ENCODE measurements at regions not wholly inside any gene's neighbourhood (a gene's known extent, or its start where the extent isn't known, plus 50 kb on each side); places are given as distances from the start of the nearest gene placed in this dataset.

DNA sequence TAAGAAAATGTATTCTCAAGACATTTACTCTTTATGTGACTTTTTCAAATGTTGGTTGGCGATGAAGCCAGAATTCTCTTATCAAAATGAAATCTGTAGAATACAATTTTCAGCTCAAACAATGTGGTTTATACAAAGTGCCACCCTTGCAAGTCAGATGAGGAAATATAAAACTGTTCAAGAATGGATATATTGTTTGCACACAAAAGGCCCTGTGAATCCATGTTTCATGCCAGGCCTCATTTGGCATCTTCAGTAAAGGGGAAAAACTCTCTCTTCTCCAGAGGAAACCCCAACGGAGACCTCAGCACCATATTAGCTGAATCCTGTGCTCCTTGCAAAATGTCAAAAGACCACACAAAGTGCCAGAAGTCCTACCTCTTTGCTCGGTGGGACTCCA lies 310.4 kb downstream of the RRAGC start:
- H3K4me3 ChIP-seq (ENCODE audit: low read depth, low read length), result no peak overlapping the region
- DNase-seq (ENCODE audit: low read depth), result no peak
- TF ChIP-seq, protein P1, sequence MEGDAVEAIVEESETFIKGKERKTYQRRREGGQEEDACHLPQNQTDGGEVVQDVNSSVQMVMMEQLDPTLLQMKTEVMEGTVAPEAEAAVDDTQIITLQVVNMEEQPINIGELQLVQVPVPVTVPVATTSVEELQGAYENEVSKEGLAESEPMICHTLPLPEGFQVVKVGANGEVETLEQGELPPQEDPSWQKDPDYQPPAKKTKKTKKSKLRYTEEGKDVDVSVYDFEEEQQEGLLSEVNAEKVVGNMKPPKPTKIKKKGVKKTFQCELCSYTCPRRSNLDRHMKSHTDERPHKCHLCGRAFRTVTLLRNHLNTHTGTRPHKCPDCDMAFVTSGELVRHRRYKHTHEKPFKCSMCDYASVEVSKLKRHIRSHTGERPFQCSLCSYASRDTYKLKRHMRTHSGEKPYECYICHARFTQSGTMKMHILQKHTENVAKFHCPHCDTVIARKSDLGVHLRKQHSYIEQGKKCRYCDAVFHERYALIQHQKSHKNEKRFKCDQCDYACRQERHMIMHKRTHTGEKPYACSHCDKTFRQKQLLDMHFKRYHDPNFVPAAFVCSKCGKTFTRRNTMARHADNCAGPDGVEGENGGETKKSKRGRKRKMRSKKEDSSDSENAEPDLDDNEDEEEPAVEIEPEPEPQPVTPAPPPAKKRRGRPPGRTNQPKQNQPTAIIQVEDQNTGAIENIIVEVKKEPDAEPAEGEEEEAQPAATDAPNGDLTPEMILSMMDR (conservative IDR thresholded peaks at IDR 0.05; ENCODE audit: low read depth, low read length), result no peak

DNA sequence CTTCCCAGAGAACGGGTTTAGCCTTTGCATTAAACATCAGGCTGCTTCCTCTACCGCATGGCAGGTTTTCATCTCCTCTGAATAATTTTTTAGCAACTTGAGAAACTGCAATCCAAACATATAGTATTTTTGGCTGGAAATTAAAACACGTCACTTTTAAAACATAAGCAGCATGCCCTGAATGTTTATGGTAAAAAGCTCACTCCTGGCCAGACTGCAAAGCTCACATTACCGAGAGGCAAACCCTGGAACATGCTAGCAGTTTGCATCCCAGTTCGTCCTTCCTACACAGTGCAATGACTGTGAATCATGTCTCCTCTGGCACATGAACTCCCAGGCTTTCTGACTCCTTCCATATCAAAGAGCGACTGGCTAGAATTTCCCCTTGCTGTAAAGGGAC lies 312.3 kb downstream of the RRAGC start:
- TF ChIP-seq, protein P1 (conservative IDR thresholded peaks at IDR 0.05; ENCODE audit: low read depth, low read length), result no peak
- H3K4me3 ChIP-seq (ENCODE audit: low read depth, low read length), result no peak overlapping the region
- no peak for DNase-seq (ENCODE audit: low read depth)

DNA sequence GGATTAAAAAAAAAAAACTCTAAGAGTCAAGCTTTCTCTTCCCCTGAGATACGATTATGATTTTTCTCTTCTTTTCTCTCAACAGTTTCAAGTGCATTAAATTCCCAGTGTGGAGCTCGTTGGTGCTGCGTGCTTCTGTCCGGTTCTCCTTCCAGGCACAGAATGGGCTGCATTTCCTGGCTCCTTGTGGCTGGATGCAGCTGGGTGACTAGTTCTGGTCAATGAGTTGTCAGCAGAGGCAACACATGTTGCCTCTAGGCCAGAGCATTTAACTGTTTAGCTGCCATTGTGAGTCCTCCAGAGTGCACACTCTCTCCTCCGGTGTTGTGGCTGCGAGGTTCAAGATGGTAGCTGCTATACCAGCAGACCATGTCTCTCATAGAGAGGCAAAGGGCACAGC lies 312.9 kb downstream of the RRAGC start:
- TF ChIP-seq, protein P1 (conservative IDR thresholded peaks at IDR 0.05; ENCODE audit: low read depth, low read length), result no peak
- no peak for DNase-seq (ENCODE audit: low read depth)
- H3K4me3 ChIP-seq (ENCODE audit: low read depth, low read length), result no peak overlapping the region

GRCh38 chr1:38541223-38541622 lies 318.3 kb downstream of the RRAGC start:
- peak; percentile 10 for DNase-seq (ENCODE audit: low read depth)
- TF ChIP-seq, protein P1 (conservative IDR thresholded peaks at IDR 0.05; ENCODE audit: low read depth, low read length), result no peak
- H3K4me3 ChIP-seq (ENCODE audit: low read depth, low read length), result no peak overlapping the region

DNA sequence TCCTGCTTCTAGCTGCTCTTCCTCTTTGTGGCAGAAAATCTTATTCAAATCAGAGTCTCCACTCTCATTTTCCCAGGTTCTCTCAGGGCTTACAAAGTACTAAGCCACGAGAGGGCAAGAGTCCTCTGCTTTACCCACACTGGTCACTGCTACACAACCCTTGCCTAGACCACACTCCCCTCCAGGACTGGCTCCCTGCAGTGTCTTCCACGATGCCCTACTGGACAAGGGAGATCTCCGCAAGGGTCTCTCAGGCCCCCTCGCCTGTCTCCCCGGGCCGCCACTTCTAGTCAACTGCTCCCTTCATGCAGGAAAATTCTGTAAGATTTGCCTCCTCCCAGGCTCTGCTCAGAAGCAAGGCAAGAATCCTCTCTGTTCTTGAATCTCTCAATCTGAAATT lies 319.6 kb downstream of the RRAGC start:
- no peak for DNase-seq (ENCODE audit: low read depth)
- TF ChIP-seq, protein P1 (conservative IDR thresholded peaks at IDR 0.05; ENCODE audit: low read depth, low read length), result no peak
- H3K4me3 ChIP-seq (ENCODE audit: low read depth, low read length), result no peak overlapping the region

GRCh38 chr1:38538834-38539233 lies 320.7 kb downstream of the RRAGC start:
- H3K4me3 ChIP-seq (ENCODE audit: low read depth, low read length), result no peak overlapping the region
- DNase-seq (ENCODE audit: low read depth), result no peak
- TF ChIP-seq, protein P1 (conservative IDR thresholded peaks at IDR 0.05; ENCODE audit: low read depth, low read length), result no peak

DNA sequence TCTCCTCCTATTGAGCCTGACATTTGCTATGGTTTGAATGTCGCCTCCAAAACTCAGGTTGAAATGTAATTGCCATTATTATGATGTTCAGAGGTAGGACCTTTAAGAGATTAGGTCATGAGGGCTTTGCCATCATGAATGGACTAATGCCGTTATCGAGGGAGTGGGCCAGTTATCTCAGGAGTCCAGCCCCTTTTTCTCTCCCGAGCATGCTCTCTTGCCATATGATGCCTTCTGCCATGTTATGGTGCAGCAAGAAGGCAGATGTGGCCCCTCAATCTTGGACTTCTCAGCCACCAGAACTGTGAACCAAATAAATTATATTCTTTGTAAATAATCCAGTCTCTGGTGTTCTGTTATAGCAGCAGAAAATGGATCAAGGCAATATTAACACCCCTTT lies 323.5 kb downstream of the RRAGC start:
- no peak for DNase-seq (ENCODE audit: low read depth)
- TF ChIP-seq, protein P1 (conservative IDR thresholded peaks at IDR 0.05; ENCODE audit: low read depth, low read length), result no peak
- H3K4me3 ChIP-seq (ENCODE audit: low read depth, low read length), result no peak overlapping the region
